ENCODE measurements at regions not wholly inside any gene's neighbourhood (a gene's known extent, or its start where the extent isn't known, plus 50 kb on each side); places are given as distances from the start of the nearest gene placed in this dataset.
"Not testable (repeated sequence)": the region's sequence is repeated elsewhere in the genome, so short reads cannot be mapped to it uniquely, and the experiment has no call there.

DNA sequence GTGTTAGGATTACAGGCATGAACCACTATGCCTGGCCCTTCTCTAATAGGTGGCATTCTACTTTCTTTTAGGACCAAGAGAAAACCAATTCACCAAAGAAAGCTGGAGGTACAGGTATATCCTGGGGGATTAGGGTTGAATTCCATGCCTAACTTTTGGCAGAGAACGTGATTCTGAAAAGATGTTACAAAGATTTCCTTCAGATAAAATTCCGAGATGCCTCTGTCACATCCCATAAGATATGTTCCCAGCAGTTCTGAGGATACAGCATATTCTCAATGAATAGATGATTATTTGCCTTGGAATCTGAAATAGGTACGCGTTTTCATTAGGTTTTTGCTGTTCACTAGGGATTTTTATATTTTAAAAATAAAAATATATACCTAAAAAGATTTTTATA is 111.9 kb upstream of the KRAS start:
- no peaks in the 10 kb centered on the region for H3K36me3 Mint-ChIP-seq (ENCODE audit: low read depth)
- peaks cover 12% of the 10 kb centered on the region for H3K4me1 Mint-ChIP-seq
- no peaks in the 10 kb centered on the region for H3K27me3 Mint-ChIP-seq (ENCODE audit: low read depth)
- no peak for DNase-seq (ENCODE audit: low read depth, low spot score)
- TF ChIP-seq, protein P1, sequence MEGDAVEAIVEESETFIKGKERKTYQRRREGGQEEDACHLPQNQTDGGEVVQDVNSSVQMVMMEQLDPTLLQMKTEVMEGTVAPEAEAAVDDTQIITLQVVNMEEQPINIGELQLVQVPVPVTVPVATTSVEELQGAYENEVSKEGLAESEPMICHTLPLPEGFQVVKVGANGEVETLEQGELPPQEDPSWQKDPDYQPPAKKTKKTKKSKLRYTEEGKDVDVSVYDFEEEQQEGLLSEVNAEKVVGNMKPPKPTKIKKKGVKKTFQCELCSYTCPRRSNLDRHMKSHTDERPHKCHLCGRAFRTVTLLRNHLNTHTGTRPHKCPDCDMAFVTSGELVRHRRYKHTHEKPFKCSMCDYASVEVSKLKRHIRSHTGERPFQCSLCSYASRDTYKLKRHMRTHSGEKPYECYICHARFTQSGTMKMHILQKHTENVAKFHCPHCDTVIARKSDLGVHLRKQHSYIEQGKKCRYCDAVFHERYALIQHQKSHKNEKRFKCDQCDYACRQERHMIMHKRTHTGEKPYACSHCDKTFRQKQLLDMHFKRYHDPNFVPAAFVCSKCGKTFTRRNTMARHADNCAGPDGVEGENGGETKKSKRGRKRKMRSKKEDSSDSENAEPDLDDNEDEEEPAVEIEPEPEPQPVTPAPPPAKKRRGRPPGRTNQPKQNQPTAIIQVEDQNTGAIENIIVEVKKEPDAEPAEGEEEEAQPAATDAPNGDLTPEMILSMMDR (conservative IDR thresholded peaks at IDR 0.05) = no peak
- no peaks in the 10 kb centered on the region for H3K9me3 Mint-ChIP-seq
- H3K27ac Mint-ChIP-seq (ENCODE audit: unreplicated experiment) = no peak overlapping the region
- H3K4me3 Mint-ChIP-seq = no peak overlapping the region

DNA sequence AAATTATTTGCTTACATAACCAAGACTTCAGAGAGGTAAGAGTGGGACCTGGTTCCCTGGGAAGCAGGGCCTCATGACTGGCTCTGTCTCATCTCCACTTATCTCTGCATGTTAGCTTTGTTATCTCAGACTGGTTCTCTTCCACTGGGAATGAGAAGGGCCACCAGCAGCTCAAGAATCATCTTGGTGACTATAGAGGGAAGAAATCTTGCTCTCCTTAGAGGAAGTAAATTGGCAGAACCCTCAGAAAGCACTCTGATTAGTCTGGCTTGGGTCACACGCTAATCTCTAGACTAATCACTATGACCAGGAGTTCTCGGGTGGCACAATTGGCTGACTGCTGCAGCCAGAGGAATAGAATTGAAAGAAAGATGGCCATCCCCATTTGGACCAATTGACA is 110.8 kb upstream of the KRAS start:
- H3K27ac Mint-ChIP-seq (ENCODE audit: unreplicated experiment) = no peak overlapping the region
- TF ChIP-seq, protein P1 (conservative IDR thresholded peaks at IDR 0.05) = no peak
- no peaks in the 10 kb centered on the region for H3K36me3 Mint-ChIP-seq (ENCODE audit: low read depth)
- peaks cover 15% of the 10 kb centered on the region for H3K4me1 Mint-ChIP-seq
- no peaks in the 10 kb centered on the region for H3K27me3 Mint-ChIP-seq (ENCODE audit: low read depth)
- H3K9me3 Mint-ChIP-seq = no peaks in the 10 kb centered on the region
- DNase-seq (ENCODE audit: low read depth, low spot score) = no peak
- no peak overlapping the region for H3K4me3 Mint-ChIP-seq

DNA sequence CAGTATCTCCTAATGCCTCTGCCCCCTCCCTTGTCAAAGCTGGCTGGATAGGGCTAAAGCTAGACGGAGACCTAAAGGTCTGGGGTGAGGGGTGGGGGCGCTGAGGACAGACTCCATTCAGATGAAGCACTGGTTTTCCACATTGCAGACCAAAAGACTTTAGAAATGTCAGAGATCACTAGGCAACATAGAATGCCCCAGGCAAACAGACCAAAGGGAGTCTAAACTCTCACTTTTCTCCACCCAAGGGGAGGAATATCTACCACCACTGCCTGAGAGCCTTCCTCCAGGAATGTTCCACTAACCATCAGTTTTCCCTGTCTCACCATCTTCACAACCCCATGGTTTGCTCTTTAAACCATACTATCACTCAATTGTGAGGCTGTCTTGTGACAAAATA is 106.9 kb upstream of the KRAS start:
- Mint-ChIP-seq H3K9me3 (no peaks in the 10 kb centered on the region), H3K27me3 (ENCODE audit: low read depth) (no peaks in the 10 kb centered on the region)

DNA sequence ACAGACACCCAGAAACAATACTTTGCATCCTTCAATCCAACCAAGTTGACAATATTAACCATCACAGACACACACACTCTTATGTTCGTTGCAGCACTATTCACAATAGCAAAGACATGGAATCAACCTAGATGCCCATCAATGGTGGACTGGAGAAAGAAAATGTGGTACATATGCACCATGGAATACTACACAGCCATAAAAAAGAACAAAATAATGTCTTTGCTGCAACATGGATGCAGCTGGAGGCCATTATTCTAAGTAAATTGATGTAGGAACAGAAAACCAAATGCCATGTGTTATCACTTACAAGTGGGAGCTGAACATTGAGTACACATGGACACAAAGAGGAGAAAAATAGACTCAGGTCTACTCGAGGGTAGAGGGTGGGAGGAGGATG is 102.2 kb upstream of the KRAS start:
- not testable (repeated sequence) for H3K9me3 Mint-ChIP-seq; H3K4me3 Mint-ChIP-seq; H3K36me3 Mint-ChIP-seq (ENCODE audit: low read depth); DNase-seq (ENCODE audit: low read depth, low spot score); H3K27me3 Mint-ChIP-seq (ENCODE audit: low read depth); H3K27ac Mint-ChIP-seq (ENCODE audit: unreplicated experiment); H3K4me1 Mint-ChIP-seq

More for the DNA sequence above, 106.9 kb upstream of the KRAS start:
- Mint-ChIP-seq H3K4me3 (no peak overlapping the region), H3K4me1 (peaks cover 6% of the 10 kb centered on the region), H3K27ac (ENCODE audit: unreplicated experiment) (no peak overlapping the region), H3K36me3 (ENCODE audit: low read depth) (no peaks in the 10 kb centered on the region)
- TF ChIP-seq, protein P1 (conservative IDR thresholded peaks at IDR 0.05) = no peak
- no peak for DNase-seq (ENCODE audit: low read depth, low spot score)

DNA sequence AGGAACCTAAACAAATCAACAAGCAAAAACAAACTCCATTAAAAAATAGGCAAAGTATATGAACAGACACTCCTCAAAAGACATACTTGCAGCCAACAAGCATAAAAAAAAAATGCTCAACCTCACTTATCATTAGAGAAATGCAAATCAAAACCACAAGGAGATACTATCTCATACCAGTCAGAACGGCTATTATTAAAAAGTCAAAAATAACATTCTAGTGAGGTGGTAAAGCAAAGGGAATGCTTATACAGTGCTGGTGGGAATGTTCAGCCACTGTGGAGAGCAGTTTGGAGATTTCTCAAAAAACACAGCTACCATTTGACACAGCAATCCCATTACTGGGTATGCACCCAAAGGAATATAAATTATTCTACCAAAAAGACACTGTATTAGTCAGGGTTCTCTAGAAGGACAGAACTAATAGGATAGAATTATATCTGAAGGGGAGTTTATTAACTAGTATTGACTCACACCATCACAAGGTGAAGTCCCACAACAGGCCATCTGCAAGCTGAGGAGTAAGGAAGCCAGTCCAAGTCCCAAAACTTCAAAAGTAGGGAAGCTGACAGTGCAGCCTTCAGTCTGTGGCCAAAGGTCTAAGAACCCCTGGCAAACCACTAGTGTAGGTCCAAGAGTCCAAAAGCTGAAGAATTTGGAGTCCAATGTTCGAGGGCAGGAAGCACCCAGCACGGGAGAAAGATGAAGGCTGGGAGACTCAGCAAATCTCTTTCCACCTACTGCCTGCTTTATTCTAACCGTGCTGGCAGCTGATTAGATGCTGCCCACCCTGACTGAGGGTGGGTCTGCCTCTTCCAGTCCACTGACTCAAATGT is 101.6 kb upstream of the KRAS start:
- Mint-ChIP-seq H3K36me3 (ENCODE audit: low read depth) (no peaks in the 10 kb centered on the region), H3K4me3 (no peak overlapping the region), H3K9me3 (no peaks in the 10 kb centered on the region), H3K27me3 (ENCODE audit: low read depth) (no peaks in the 10 kb centered on the region), H3K4me1 (peaks cover under 1% of the 10 kb centered on the region), H3K27ac (ENCODE audit: unreplicated experiment) (no peak overlapping the region)
- DNase-seq (ENCODE audit: low read depth, low spot score) = no peak
- TF ChIP-seq, protein P1 (conservative IDR thresholded peaks at IDR 0.05) = no peak

DNA sequence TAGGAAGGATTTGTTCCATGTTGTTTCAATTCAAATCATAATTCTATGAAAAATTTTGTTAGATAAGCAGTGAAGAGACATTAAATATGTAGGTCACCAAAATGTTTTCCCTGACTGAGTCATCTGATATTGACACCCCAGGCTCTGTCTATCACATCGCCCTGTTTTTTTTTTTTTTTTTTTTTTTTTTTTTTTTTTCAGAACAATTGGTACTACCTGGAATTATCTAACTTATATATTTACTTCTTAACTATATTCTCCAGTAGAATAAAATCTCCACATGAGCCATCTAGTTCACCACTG is 97.8 kb upstream of the KRAS start:
- no peak for DNase-seq (ENCODE audit: low read depth, low spot score)
- Mint-ChIP-seq H3K9me3 (no peaks in the 10 kb centered on the region), H3K27ac (ENCODE audit: unreplicated experiment) (no peak overlapping the region), H3K4me3 (no peak overlapping the region), H3K36me3 (ENCODE audit: low read depth) (no peaks in the 10 kb centered on the region), H3K4me1 (no peaks in the 10 kb centered on the region), H3K27me3 (ENCODE audit: low read depth) (no peaks in the 10 kb centered on the region)
- TF ChIP-seq, protein P1 (conservative IDR thresholded peaks at IDR 0.05) = no peak

Data from neural crest cell (in vitro differentiated cells).